ENCODE measurements at regions not wholly inside any gene's neighbourhood (a gene's known extent, or its start where the extent isn't known, plus 50 kb on each side); places are given as distances from the start of the nearest gene placed in this dataset.

GRCh38 chr13:84050536-84050935 lies 168.3 kb upstream of the SLITRK1 start:
- Histone ChIP-seq H3K9me2 (ENCODE audit: insufficient read depth) (no peaks in the 10 kb centered on the region), H4K20me1 (replicated peaks; ENCODE audit: insufficient read depth) (no peaks in the 10 kb centered on the region), H3K27me3 (ENCODE audit: insufficient read depth) (no peaks in the 10 kb centered on the region), H3K4me3 (no peak overlapping the region), H3K4me2 (no peak overlapping the region), H3K36me3 (ENCODE audit: insufficient read depth) (no peaks in the 10 kb centered on the region), H3K79me2 (replicated peaks; ENCODE audit: insufficient read depth) (no peaks in the 10 kb centered on the region), H2AFZ (no peak overlapping the region), H3F3A (replicated peaks; ENCODE audit: low read depth) (no peaks in the 10 kb centered on the region), H3K27ac (ENCODE audit: low read depth) (no peak overlapping the region), H3K4me1 (ENCODE audit: insufficient read depth) (peaks cover 11% of the 10 kb centered on the region)
- Mint-ChIP-seq H3K27me3 (ENCODE audit: insufficient read depth, low read depth, poor library complexity) (no peaks in the 10 kb centered on the region), H3K9me3 (peaks cover 9% of the 10 kb centered on the region; the same call in 2 of the 3 replicates), H3K36me3 (ENCODE audit: low read depth) (peaks cover 8% of the 10 kb centered on the region; the same call in 2 of the 3 replicates), H3K4me1 (peaks cover 17% of the 10 kb centered on the region; the same call in 2 of the 3 replicates), H3K27ac (no peak overlapping the region), H3K4me3 (no peak overlapping the region)
- no peak for ATAC-seq
- TF ChIP-seq POLR2AphosphoS5 (IDR thresholded peaks at IDR 0.05; ENCODE audit: low read depth): no peak
- TF ChIP-seq STAT1 (IDR thresholded peaks at IDR 0.05; ENCODE audit: unreplicated experiment): no peak
- no peak for TF ChIP-seq CREB1 (CRISPR knock-in tag; IDR thresholded peaks at IDR 0.05; ENCODE audit: low read depth)
- no peak for TF ChIP-seq CTCF (conservative IDR thresholded peaks at IDR 0.05; ENCODE audit: low read depth in 2 of 2)
- no peak for TF ChIP-seq ZNF331 (CRISPR knock-in tag; IDR thresholded peaks at IDR 0.05; ENCODE audit: low read depth)
- no peak for TF ChIP-seq ZNF462 (CRISPR knock-in tag; IDR thresholded peaks at IDR 0.05)
- TF ChIP-seq ZNF114 (CRISPR knock-in tag; IDR thresholded peaks at IDR 0.05): no peak
- TF ChIP-seq REST (IDR thresholded peaks at IDR 0.05; ENCODE audit: unreplicated experiment): no peak
- TF ChIP-seq EZH2 (IDR thresholded peaks at IDR 0.05; ENCODE audit: low read depth, unreplicated experiment): no peak
- no peak for TF ChIP-seq JUNB (IDR thresholded peaks at IDR 0.05; ENCODE audit: unreplicated experiment)
- no peak for TF ChIP-seq NANOG (IDR thresholded peaks at IDR 0.05; ENCODE audit: borderline replicate concordance)
- TF ChIP-seq ETS1 (IDR thresholded peaks at IDR 0.05): no peak
- no peak for TF ChIP-seq EZH2phosphoT487 (IDR thresholded peaks at IDR 0.05; ENCODE audit: unreplicated experiment)
- DNase-seq (ENCODE audit: low spot score): no peak
